ENCODE measurements at regions not wholly inside any gene's neighbourhood (a gene's known extent, or its start where the extent isn't known, plus 50 kb on each side); places are given as distances from the start of the nearest gene placed in this dataset.
"Not testable (repeated sequence)": the region's sequence is repeated elsewhere in the genome, so short reads cannot be mapped to it uniquely, and the experiment has no call there.

DNA sequence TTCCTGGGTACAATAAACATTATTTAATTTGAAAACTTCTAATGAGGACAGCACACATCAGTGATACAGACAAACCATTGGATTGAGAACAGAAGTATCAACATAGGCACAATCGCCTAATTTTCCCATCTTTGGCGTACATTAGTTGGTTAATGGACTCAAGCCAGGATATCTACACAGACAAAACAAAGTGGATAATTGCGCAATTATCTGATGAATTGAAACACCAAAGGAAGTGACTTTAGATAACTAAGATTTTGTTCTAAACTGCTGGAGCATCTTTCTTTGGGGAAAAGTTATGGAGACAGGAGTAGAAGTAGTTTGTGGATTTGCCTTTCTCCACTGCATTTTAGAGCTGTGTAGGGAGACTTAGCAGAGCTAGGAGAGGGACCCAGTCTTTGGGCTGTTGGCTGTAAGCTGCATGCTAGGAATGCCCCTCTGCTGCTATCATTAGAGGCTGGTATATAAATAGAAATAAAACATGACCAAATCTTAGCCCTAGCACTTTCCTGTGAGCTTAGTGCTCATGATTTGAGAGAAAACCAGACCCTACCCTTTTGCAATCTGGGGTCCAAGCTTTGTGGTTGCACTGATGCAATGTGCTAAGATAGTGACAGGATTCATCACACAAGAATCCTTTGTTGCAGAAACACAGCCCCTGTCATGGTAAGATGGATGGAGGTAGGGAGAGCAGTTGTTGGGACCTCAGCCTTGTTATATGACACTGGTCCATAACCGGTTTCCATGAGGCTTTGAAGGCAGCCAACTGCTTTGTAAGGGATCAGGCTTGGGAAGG, 264.5 kb upstream of the PIK3C3 start:
- DNase-seq = no peak

DNA sequence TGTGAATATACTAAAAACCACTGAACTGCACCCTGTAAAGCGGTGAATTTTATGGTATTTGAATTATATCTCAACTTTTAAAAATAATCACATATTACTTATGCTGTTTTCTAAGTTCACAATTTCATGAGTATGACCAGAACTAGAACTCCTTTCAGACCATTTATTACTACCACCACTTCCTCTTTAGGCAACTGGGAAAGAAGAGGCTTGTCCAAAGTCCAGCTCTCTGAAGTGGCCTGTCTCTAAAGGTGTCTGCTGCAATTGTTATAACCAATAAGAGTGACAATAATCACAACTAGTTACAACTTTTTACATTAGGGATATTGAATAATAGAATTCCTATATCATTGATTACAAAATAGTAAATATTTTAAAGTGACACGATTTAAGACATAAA, 267.9 kb upstream of the PIK3C3 start:
- DNase-seq = no peak

DNA sequence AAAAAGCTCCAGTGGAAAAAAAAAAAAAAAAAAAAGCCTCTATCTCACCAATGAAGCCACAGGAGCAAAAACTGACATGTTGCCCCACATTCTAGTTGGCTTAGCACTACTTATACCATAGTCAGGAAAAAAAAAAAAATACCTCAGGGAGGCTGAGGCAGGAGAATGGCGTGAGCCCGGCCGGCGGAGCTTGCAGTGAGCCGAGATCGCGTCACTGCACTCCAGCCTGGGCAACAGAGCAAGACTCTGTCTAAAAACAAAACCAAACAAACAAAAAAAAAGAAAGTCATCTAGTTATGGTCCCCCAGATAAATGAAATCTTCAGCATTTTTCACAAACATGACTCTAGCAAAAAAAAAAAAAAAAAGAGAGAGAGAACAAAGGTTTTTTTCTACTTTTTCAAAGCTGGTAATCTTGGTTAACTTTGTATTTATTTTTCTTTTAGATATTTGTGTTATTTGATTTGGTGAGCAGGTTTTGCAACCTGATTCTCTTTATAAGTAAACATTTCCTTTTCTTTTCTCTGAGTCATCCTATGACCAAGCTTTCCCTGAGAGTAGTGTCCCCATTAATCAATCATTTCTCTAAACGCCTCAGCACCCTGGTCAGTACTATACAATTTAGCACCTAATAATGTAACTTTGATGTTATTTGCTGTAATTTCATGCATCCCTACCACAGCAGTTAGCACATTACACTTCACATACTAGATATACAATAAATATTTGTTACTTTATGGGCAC, 273.7 kb upstream of the PIK3C3 start:
- DNase-seq = no peak

DNA sequence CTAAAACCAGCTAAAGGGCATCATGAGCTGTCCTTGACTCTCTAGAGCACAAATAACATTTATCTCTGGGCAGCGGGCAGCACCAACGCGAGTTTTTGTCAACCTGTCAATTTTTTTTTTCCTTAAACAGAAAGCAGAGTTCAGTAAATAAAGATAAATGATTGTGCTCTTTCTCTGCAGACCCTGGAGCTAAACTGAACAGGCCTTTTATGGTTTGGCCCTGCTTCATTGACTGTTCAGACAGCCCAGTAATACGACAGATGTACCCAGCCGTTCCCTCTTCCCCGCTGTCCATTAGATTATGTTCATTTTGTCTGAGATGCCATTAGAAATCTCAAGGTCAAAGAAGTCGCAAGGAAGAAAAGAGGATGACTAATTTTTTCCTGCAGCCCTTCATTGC, 280.5 kb upstream of the PIK3C3 start:
- no peak for DNase-seq

DNA sequence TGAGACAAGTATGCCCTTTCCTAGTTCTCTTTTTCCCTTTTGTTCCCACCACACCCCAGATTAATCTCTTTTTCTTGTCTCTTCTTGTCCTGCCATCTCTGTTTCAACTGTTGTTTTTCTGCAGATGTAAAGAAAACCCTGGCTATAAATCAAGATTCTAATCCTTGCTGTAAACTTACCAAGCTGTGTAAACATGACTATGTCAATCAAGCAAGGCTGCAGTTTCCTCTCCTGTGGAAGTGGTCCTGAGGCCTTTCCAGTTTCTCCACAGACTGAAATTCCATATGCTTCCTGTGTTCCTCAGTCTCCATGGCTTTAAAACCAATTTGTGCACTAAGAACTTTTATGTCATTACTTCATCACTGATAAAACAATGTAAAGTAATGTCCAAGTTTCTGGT, 288.8 kb upstream of the PIK3C3 start:
- no peak for DNase-seq

DNA sequence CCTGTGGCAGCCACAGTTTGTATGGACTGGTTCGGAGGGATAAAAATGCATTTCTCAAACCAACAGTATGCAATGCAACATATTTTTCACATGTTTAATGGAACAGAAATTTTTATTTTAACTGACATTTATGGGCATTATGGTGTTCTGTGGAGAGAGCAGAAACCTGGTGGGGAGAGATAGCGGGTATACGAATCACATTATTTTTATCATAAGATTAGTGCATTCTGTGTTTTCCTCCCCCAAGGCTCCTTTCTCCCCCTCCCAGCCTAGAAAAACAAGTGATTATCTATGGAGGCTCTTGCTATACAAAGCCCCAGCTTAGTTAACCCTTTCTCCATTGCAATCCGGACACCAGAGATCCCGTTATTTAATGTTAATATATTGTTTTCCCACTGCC, 289.8 kb upstream of the PIK3C3 start:
- no peak for DNase-seq

DNA sequence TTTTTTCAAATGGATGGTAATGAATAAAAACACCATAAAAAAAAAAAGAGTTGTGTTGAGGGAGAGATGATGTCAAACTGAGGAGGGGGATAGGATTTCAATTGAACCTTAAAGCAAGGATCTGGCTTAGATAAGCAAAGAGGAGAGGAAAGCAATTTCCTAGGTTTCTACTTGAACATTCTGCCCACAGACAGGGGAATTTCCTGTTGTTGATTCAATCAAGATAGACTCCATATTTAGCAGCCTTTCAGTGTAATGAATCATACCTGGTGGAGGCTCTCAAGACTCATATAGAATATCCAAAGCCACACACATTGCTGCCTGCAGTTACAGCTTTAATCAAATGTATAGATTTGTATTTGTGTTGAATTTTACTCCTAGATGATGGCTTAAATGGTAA, 294.4 kb upstream of the PIK3C3 start:
- DNase-seq = no peak

DNA sequence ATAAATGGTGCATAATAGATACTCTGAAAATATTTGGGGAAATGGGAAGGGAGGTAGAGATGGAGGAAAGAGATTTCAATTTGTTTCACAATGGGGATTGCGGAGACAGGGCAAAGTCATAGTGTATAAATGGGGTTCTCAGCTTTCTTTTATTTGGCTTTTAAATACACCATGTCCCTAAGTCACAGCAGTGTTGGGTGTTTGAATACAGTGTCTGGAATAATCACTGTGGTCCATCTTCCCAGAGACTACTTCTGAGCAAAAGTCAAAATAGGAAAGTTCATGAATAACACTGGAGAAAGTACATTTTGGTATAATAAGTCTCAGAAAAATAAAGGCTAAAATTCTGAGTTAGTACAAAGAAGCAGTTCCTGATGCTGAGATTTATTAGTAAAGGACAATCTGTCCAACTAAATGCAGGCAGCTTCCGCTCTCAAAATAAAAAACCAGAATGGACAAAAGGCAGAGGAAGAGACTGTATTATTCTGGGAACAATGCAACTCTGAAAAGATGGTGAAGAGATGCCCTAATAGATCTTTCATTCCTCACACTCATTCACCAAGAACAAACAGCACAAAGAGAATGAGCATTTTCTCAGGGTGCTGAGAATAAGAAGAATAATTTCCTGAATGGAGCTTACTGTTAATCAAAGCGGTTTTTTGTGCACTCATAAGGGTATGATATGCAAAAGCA, 295.4 kb upstream of the PIK3C3 start:
- DNase-seq = no peak

DNA sequence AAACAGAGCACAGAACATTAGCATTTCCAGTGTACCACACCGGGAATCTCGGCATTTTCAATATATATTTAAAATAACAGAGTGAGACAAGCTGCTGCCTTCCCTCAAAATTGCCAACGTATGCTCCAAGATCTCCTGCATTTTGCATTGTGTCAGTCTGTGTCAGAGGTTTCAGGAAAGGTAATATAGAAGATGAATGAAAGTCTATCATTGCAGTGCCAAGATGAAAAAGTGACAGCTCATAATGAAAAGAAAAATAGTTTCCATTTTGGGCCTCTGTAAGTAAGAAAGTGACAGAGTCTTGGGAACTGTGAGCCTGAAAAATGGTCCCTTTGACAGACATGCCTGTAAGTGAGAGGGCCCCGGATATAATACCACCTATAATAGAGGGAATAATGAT, 297.8 kb upstream of the PIK3C3 start:
- DNase-seq = no peak

DNA sequence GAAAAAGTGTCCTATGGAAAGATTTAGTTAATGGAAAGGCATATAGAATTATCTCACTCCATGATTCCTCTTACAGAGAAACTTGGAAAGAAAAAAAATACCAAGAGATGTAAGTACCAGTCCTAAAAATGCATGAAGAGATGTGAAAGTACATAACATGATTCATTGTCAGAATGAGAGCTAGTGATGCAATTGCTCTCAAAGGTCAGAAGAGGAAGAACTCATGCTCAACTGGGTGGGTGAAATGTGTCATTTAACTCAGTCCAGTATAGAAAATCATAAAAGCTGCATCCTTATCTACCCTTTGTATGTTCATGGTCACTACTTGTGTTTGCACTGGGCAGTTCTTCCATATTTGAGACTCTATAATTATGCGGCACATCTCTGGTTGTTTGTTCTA, 300.0 kb upstream of the PIK3C3 start:
- DNase-seq = no peak

DNA sequence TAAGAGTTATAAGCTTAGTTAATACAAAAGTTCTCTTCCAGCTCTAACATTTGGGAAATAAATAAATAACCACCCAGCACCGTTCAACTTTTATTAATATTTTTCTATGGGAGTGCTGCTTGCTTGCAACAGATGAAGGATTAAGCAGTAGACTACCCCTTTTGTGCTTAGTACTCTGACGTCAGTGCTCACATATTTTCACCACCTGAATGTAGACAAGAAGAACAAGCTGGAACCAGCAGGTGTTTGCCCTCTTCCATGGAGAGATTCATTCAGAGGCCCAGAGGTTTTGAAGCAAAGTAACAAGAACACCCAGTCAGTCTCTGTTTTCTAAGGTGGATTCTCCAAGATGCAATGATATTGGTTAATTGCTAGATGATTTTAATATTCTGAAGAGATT, 307.1 kb upstream of the PIK3C3 start:
- no peak for DNase-seq

DNA sequence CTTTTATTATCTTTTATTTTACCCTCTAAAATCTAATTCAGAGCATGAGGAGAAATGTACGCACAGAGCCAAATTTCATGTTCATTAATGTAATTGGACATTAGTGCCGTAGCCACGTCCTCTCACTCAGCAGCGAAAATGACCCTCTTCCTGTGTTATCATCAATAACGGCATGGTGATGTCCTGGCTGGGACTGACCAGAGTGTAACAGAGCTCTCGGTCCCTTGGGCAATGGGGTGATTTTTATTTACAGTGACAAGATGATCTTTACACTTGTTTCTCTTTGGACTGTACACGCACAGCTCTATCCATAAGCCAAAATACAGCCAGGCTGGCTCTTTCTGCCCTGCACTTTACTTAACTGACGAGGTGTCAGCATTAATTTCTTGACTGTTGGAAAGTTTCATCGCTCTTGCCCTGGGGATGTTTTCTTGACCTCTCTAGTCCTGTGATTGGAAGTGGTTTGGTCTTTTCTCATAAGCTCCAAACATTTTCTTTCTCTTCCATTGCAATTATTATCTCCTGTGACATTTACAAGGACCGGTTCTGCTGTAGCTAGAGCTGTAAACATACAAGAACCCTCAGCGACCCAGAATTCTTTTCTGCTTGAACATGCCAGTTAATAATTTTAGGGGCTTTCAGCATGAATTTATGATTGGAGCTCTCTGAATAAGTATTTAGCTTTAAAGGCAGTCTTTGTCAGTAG, 308.0 kb upstream of the PIK3C3 start:
- no peak for DNase-seq

DNA sequence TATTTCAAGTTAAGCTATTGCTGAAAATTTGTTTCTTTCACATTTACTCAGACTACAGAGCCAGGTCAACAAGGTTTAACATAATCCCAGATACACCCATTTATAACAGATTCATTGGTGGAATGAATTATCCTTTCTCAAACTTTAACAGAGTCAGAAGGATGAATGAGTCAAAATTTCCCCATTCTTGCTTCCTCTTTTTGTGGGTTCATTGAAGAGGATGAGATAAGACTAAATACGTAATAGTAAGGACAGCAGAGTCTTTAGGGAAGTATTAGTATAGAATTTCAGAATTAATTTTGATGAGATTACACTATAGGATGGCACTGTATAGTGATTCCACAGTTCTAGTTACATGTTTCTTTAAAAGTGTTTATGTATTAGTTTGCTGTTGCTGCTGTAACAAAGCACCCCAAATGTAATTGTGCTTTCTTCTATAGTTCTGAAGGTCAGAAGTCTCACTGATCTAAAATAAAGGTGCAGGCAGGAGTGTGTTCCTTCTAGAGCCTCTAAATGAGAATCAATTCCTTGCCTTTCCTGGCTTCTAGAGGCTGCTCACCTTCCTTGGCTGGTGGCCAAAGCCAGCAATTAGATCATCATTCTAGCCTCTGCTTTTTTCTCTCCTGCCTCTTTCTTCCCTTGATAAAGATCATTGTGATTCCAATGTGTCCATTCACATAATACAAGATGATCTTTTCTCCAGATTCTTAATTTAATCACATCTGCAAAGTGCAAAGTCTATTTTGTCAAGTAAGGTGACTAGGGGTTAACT, 309.3 kb upstream of the PIK3C3 start:
- no peak for DNase-seq

DNA sequence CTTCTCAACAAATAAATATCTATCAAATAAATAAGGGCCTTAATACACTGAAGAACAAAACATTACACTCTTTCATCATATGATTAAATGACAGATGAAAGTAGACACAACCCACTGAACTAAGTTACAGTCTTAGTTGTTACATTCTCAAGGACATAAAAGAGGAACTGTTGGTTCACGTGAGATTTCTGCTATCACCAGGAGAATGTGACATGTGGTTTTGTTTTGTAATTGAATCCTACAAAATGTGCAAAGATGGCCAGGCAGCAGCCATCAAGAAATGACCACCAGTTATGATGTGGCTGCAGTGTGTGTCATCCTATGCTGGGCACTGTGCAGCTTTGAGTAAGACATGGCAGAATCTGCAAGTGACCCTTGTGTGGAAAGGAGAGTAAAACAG, 310.6 kb upstream of the PIK3C3 start:
- DNase-seq = no peak

DNA sequence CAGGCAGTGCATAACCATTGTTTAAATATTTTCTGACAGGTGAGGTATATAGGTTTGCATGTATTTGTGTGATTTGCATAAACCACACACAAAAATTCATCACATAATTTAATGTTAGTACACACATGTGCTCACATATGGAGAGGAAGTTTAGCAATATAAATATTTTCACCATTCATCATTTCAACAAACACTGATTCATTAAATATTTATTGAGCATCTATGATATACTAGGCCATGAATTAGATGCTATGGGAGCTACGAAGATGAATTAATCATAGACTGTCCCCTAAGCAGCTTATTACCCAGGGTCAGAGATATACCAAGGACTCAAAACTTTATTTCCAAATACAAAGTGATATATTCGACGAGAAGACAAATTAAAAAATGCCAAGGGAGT, 311.6 kb upstream of the PIK3C3 start:
- no peak for DNase-seq

DNA sequence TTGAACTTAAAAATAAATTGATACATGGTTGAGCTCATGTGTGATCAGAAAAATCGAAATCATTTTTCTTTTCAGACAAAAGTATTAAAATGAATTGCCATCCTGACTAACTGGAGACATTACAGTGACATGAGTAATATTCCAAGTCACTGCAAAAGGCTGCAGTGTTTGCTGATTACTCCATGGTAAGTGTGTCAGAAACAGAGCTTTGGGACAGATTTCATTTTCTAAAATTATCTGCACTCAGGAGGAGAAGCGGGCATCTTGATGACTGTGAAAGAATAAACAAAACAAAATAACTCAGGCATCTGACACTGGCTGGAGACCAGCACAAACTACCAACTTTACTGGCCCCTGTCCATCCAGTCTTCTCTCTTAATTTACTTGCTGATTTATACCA, 312.3 kb upstream of the PIK3C3 start:
- no peak for DNase-seq

DNA sequence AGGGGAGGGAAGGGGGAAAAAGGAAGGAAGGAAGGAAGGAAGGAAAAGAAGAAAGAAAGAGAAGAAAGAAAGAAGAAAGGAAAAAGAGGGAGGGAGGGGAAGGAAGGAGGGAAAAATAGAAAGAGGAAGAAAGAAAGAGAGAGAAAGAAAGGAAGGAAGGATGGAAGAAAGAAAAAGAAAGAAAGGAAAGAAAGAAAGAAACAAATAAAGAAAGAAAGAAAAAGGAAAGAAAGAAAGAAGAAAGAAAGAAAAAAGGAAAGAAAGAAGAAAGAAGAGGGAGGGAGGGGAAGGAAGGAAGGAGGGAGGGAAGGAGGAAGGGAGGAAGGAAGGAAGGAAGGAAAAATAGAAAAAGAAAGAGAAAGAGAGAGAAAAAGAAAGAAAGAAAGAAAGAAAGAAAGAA, 315.8 kb upstream of the PIK3C3 start:
- no peak for DNase-seq

DNA sequence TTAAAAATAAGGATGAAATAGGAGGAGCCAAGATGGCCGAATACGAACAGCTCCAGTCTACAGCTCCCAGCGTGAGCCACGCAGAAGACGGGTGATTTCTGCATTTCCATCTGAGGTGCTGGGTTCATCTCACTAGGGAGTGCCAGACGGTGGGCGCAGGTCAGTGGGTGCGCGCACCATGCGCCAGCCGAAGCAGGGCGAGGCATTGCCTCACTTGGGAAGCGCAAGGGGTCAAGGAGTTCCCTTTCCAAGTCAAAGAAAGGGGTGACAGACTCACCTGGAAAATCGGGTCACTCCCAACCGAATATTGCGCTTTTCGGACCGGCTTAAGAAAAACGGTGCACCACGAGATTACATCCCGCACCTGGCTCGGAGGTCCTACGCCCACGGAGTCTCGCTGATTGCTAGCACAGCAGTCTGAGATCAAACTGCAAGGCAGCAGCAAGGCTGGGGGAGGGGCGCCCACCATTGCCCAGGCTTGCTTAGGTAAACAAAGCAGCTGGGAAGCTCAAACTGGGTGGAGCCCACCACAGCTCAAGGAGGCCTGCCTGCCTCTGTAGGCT, 323.2 kb upstream of the PIK3C3 start:
- DNase-seq = not testable (repeated sequence)

DNA sequence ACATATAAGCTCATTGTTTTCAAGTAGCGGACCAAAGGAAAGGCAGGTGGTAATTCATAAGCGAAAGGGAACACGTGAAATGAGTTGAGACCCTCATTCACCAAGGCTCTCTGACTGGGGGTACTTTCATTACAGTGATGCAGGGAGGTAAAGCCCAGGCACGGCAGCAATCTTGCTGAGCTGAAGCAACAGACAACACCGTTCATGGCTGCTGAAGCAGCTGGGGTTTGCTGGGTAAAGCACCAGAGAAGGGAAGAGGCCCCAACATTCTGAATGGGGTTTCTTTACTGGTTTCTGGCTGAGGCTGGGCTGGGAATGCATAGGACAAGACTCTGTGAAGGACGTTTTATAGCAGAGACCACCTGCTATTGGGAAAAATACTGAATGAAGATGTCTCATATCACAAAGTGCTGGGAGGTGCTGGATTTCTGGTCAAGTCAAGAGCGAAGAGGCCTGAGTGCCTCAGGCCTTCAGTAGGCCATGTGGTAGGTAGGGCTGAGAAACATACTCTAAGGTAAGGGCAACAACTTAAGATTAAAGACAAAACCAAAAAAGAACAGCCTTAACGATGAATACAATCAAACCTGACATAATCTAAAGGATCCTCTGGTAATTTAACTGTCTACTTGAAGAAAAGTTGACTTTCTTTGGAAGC, 324.7 kb upstream of the PIK3C3 start:
- DNase-seq = no peak

DNA sequence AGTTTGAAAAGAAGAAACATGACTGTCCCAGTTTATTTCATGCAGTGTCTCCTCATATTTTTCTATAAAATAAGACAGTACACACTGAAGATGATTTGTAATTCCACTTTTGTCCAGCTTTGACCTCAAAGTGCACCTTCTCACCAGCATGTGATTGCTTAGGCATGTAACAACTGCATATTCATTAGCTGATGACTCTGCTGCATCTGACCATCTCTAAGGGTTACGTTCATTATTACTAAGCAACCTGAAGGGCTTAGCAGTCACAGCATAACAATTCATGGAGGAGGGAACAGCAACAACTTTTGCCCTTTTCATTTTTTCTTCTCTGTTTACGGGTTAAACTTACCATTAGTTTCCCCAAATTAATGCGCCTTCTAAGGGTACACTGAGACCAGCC, 330.6 kb upstream of the PIK3C3 start:
- no peak for DNase-seq

DNA sequence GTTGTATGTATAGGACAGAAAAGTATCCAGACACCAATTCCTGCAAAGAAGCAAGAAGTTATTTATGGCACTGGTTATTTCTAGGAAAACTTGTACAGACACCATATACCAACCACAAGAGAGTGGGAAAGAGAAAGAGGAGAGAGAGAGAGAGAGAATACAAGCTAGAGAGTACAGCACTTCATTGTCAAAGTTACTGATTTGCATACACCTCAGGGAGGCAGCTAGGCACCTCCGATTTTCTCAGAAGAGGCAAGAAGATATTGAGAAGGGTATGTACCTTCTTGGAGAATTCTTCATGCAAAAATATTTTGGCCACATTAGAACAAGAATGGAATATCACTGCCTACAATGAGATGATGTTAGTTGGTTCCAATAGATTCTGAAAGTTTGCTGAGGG, 333.9 kb upstream of the PIK3C3 start:
- no peak for DNase-seq

DNA sequence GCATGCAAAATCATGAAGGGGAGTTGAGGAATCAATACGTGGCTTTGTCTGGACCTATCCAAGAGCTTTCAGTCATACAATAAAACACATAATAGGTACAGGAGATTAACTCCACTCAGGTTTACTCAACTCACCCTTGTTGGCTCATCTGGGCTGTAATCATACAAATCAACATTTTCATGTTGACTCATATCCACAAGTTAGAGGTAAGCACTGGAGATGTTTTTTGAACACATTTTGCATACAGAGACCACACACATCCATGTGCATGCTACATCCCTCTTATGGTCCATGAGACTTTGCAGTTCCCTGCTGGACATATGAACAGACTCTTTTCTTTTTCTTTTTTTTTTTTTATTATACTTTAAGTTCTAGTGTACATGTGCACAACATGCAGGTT, 336.9 kb upstream of the PIK3C3 start:
- DNase-seq = no peak

All from femur (tissue), 1 donor.